ENCODE measurements at regions not wholly inside any gene's neighbourhood (a gene's known extent, or its start where the extent isn't known, plus 50 kb on each side); places are given as distances from the start of the nearest gene placed in this dataset.

- no peak for TF ChIP-seq CTCF (conservative IDR thresholded peaks at IDR 0.05)
- Mint-ChIP-seq H3K27ac (ENCODE audit: unreplicated experiment) (no peak overlapping the region), H3K4me1 (no peaks in the 10 kb centered on the region), H3K4me3 (no peak overlapping the region), H3K36me3 (ENCODE audit: low read depth) (no peaks in the 10 kb centered on the region), H3K27me3 (ENCODE audit: low read depth) (no peaks in the 10 kb centered on the region), H3K9me3 (peaks cover 3% of the 10 kb centered on the region)
- DNase-seq (ENCODE audit: low read depth, low spot score) = no peak
Observed at GRCh38 chr11:42225664-42226063, 766.2 kb upstream of the LRRC4C start.

- H3K4me1 Mint-ChIP-seq = no peaks in the 10 kb centered on the region
- no peaks in the 10 kb centered on the region for H3K27me3 Mint-ChIP-seq (ENCODE audit: low read depth)
- TF ChIP-seq CTCF (conservative IDR thresholded peaks at IDR 0.05) = no peak
- H3K36me3 Mint-ChIP-seq (ENCODE audit: low read depth) = no peaks in the 10 kb centered on the region
- DNase-seq (ENCODE audit: low read depth, low spot score) = no peak
- no peaks in the 10 kb centered on the region for H3K9me3 Mint-ChIP-seq
- no peak overlapping the region for H3K27ac Mint-ChIP-seq (ENCODE audit: unreplicated experiment)
- no peak overlapping the region for H3K4me3 Mint-ChIP-seq
Observed at GRCh38 chr11:42232673-42233072, 773.2 kb upstream of the LRRC4C start.

GRCh38 chr11:42234451-42234951 is 775.0 kb upstream of the LRRC4C start:
- H3K27me3 Mint-ChIP-seq (ENCODE audit: low read depth) = no peaks in the 10 kb centered on the region
- H3K4me3 Mint-ChIP-seq = no peak overlapping the region
- no peak overlapping the region for H3K27ac Mint-ChIP-seq (ENCODE audit: unreplicated experiment)
- DNase-seq (ENCODE audit: low read depth, low spot score) = no peak
- no peaks in the 10 kb centered on the region for H3K4me1 Mint-ChIP-seq
- TF ChIP-seq CTCF (conservative IDR thresholded peaks at IDR 0.05) = no peak
- H3K9me3 Mint-ChIP-seq = no peaks in the 10 kb centered on the region
- no peaks in the 10 kb centered on the region for H3K36me3 Mint-ChIP-seq (ENCODE audit: low read depth)

- Mint-ChIP-seq H3K27me3 (ENCODE audit: low read depth) (no peaks in the 10 kb centered on the region), H3K9me3 (no peaks in the 10 kb centered on the region), H3K4me3 (no peak overlapping the region), H3K27ac (ENCODE audit: unreplicated experiment) (no peak overlapping the region), H3K4me1 (peaks cover under 1% of the 10 kb centered on the region), H3K36me3 (ENCODE audit: low read depth) (no peaks in the 10 kb centered on the region)
- TF ChIP-seq CTCF (conservative IDR thresholded peaks at IDR 0.05) = no peak
- DNase-seq (ENCODE audit: low read depth, low spot score) = no peak
Observed at GRCh38 chr11:42237701-42238235, 778.3 kb upstream of the LRRC4C start.

GRCh38 chr11:42239188-42239587 is 779.7 kb upstream of the LRRC4C start:
- no peak for TF ChIP-seq CTCF (conservative IDR thresholded peaks at IDR 0.05)

More at GRCh38 chr11:42239188-42239587, 779.7 kb upstream of the LRRC4C start:
- Mint-ChIP-seq H3K4me1 (peaks cover 8% of the 10 kb centered on the region), H3K27ac (ENCODE audit: unreplicated experiment) (no peak overlapping the region), H3K27me3 (ENCODE audit: low read depth) (no peaks in the 10 kb centered on the region), H3K36me3 (ENCODE audit: low read depth) (no peaks in the 10 kb centered on the region), H3K9me3 (no peaks in the 10 kb centered on the region), H3K4me3 (no peak overlapping the region)
- no peak for DNase-seq (ENCODE audit: low read depth, low spot score)

All from neural crest cell (in vitro differentiated cells).